GM23338 (cell line): ENCODE measurements at regions not wholly inside any gene's neighbourhood (a gene's known extent, or its start where the extent isn't known, plus 50 kb on each side); places are given as distances from the start of the nearest gene placed in this dataset. TPM values are rescaled to one million over a fixed set of nuclear protein-coding genes. Genes with fewer than 3 reads are reported as not detected.

Source experiments
- small RNA-seq: library from RNA; depleted of rRNA; stranded (forward); fragments of <200 nt; gene quantifications from one replicate; pipeline ENCODE3, GENCODE V24; 2014; ENCODE audit warnings: low replicate concordance

Small RNA genes lying in the stretch of these regions (small RNA-seq; reads per million reads assigned to genes)
- not detected for gene HMGN2P6
